ENCODE measurements at regions not wholly inside any gene's neighbourhood (a gene's known extent, or its start where the extent isn't known, plus 50 kb on each side); places are given as distances from the start of the nearest gene placed in this dataset.

GRCh38 chr1:61000327-61000726 is 82.0 kb upstream of the NFIA start:
- TF ChIP-seq CTCF (IDR thresholded peaks at IDR 0.05; ENCODE audit: low read depth, low read length, poor library complexity, severe bottlenecking): no peak
- TF ChIP-seq EZH2phosphoT487 (IDR thresholded peaks at IDR 0.05; ENCODE audit: borderline replicate concordance, low read length): no peak
- H3K27me3 ChIP-seq (ENCODE audit: control insufficient read depth, low read length): peaks cover 9% of the 10 kb centered on the region
- H3K27ac ChIP-seq (ENCODE audit: low read depth, low read length): no peak overlapping the region
- no peaks in the 10 kb centered on the region for H3K79me2 ChIP-seq (ENCODE audit: control insufficient read depth, low read length)
- no peaks in the 10 kb centered on the region for H3F3A ChIP-seq (ENCODE audit: control insufficient read depth, insufficient read depth)
- H3K36me3 ChIP-seq (ENCODE audit: control insufficient read depth, low read length): no peaks in the 10 kb centered on the region
- no peaks in the 10 kb centered on the region for H3K9me3 ChIP-seq (ENCODE audit: control insufficient read depth, insufficient read depth, low read length)
- no peaks in the 10 kb centered on the region for H3K9me2 ChIP-seq (replicated peaks; ENCODE audit: control insufficient read depth, low read length)
- H3K4me1 ChIP-seq (ENCODE audit: control insufficient read depth, low read length): no peaks in the 10 kb centered on the region
- no peak overlapping the region for H3K4me2 ChIP-seq (ENCODE audit: low read length)
- H4K20me1 ChIP-seq (ENCODE audit: control insufficient read depth, insufficient read depth, low read depth, low read length): no peaks in the 10 kb centered on the region
- no peak overlapping the region for H3K4me3 ChIP-seq (ENCODE audit: low read length)

- Histone ChIP-seq H3K27me3 (ENCODE audit: control insufficient read depth, low read length) (peaks cover 9% of the 10 kb centered on the region), H3K9me3 (ENCODE audit: control insufficient read depth, insufficient read depth, low read length) (no peaks in the 10 kb centered on the region)
These were observed 83.6 kb upstream of the NFIA start for GRCh38 chr1:60998786-60999185.

GRCh38 chr1:60994828-60995492 is 87.4 kb upstream of the NFIA start:
- Histone ChIP-seq H3K9me2 (replicated peaks; ENCODE audit: control insufficient read depth, low read length) (no peaks in the 10 kb centered on the region), H3K4me1 (ENCODE audit: control insufficient read depth, low read length) (no peaks in the 10 kb centered on the region), H3K27ac (ENCODE audit: low read depth, low read length) (no peak overlapping the region)

More at GRCh38 chr1:60998786-60999185, 83.6 kb upstream of the NFIA start:
- H3K36me3 ChIP-seq (ENCODE audit: control insufficient read depth, low read length): no peaks in the 10 kb centered on the region
- H3K79me2 ChIP-seq (ENCODE audit: control insufficient read depth, low read length): no peaks in the 10 kb centered on the region
- H3K27ac ChIP-seq (ENCODE audit: low read depth, low read length): no peak overlapping the region
- H4K20me1 ChIP-seq (ENCODE audit: control insufficient read depth, insufficient read depth, low read depth, low read length): no peaks in the 10 kb centered on the region
- TF ChIP-seq EZH2phosphoT487 (IDR thresholded peaks at IDR 0.05; ENCODE audit: borderline replicate concordance, low read length) (no peak), CTCF (IDR thresholded peaks at IDR 0.05; ENCODE audit: low read depth, low read length, poor library complexity, severe bottlenecking) (no peak)
- H3K4me1 ChIP-seq (ENCODE audit: control insufficient read depth, low read length): no peaks in the 10 kb centered on the region
- H3K4me3 ChIP-seq (ENCODE audit: low read length): no peak overlapping the region
- no peaks in the 10 kb centered on the region for H3F3A ChIP-seq (ENCODE audit: control insufficient read depth, insufficient read depth)
- H3K4me2 ChIP-seq (ENCODE audit: low read length): no peak overlapping the region
- no peaks in the 10 kb centered on the region for H3K9me2 ChIP-seq (replicated peaks; ENCODE audit: control insufficient read depth, low read length)

More at GRCh38 chr1:60994828-60995492, 87.4 kb upstream of the NFIA start:
- no peaks in the 10 kb centered on the region for H4K20me1 ChIP-seq (ENCODE audit: control insufficient read depth, insufficient read depth, low read depth, low read length)
- TF ChIP-seq CTCF (IDR thresholded peaks at IDR 0.05; ENCODE audit: low read depth, low read length, poor library complexity, severe bottlenecking): no peak
- no peak for TF ChIP-seq EZH2phosphoT487 (IDR thresholded peaks at IDR 0.05; ENCODE audit: borderline replicate concordance, low read length)
- H3K27me3 ChIP-seq (ENCODE audit: control insufficient read depth, low read length): no peaks in the 10 kb centered on the region
- no peaks in the 10 kb centered on the region for H3K36me3 ChIP-seq (ENCODE audit: control insufficient read depth, low read length)
- H3K9me3 ChIP-seq (ENCODE audit: control insufficient read depth, insufficient read depth, low read length): no peaks in the 10 kb centered on the region
- no peaks in the 10 kb centered on the region for H3F3A ChIP-seq (ENCODE audit: control insufficient read depth, insufficient read depth)
- H3K4me3 ChIP-seq (ENCODE audit: low read length): no peak overlapping the region
- H3K4me2 ChIP-seq (ENCODE audit: low read length): no peak overlapping the region
- no peaks in the 10 kb centered on the region for H3K79me2 ChIP-seq (ENCODE audit: control insufficient read depth, low read length)

Measured in DOHH2 (cell line).